Upper lobe of left lung (tissue), 6 donors: ENCODE measurements at regions not wholly inside any gene's neighbourhood (a gene's known extent, or its start where the extent isn't known, plus 50 kb on each side); places are given as distances from the start of the nearest gene placed in this dataset.

Experiments
- ATAC-seq, 2 donors: fragments of 200-7000 bp; cut with Tn5 transposase; one replicate each; pipeline ENCODE4 v1.9.1; 2022; ENCODE audit warnings: mild to moderate bottlenecking in 2 of 2, moderate library complexity in 2 of 2; ENCODE audit not compliant: low FRiP score in 2 of 2
- DNase-seq, 2 donors: peaks; one replicate each; pipeline ENCODE4 v3.0.0-alpha.2; 2019 to 2020
- H3K27ac ChIP-seq, 4 donors: fragments of 200-600 bp; sonication (generic); one replicate each; pipeline ENCODE4 v1.5.1; 2016 to 2019
- H3K27me3 ChIP-seq, 4 donors: fragments of 200-600 bp; sonication (generic); one replicate each; pipeline ENCODE4 v1.5.1; 2017 to 2019
- H3K36me3 ChIP-seq, 4 donors: fragments of 200-600 bp; sonication (generic); one replicate each; pipeline ENCODE4 v1.5.1; 2016 to 2019
- H3K4me1 ChIP-seq, 4 donors: fragments of 200-600 bp; sonication (generic); one replicate each; pipeline ENCODE4 v1.5.1; 2018 to 2019
- H3K4me3 ChIP-seq, 4 donors: fragments of 200-600 bp; sonication (generic); one replicate each; pipeline ENCODE4 v1.5.1; 2017 to 2019; ENCODE audit warnings: mild to moderate bottlenecking in 2 of 4, moderate library complexity in 1 of 4
- H3K9me3 ChIP-seq, 4 donors: fragments of 200-600 bp; sonication (generic); one replicate each; pipeline ENCODE4 v1.5.1; 2018 to 2019
- EP300 ChIP-seq, 4 donors: sonication (generic); formaldehyde crosslinking; IDR thresholded peaks; one replicate each; pipeline ENCODE4 v1.5.1; 2017; ENCODE audit warnings: antibody characterized with exemption in 4 of 4, control low read depth in 2 of 4
- POLR2A ChIP-seq, 4 donors: fragments of 450-650 bp; IDR thresholded peaks; one replicate each; pipeline ENCODE4 v1.5.1; 2016 to 2017; ENCODE audit warnings: antibody characterized with exemption in 4 of 4, mild to moderate bottlenecking in 2 of 4
- POLR2AphosphoS5 ChIP-seq, 2 donors: sonication (generic); formaldehyde crosslinking; IDR thresholded peaks; one replicate each; pipeline ENCODE4 v1.5.1; 2017; ENCODE audit warnings: antibody characterized with exemption in 2 of 2
- WGBS, 2 donors: methylation state at CpG; one replicate each; pipeline ENCODE4 v1.1.5; 2017 to 2018; 5-methylcytosine and 5-hydroxymethylcytosine counted together
- TF ChIP-seq, protein P1 (sequence below), 6 experiments: fragments of 450-650 bp in 4 of 6; fragments of 200-600 bp in 2 of 6; sonication (generic) in 2 of 6; IDR thresholded peaks; one replicate each; pipeline ENCODE4 v1.5.1; 2016 to 2019; ENCODE audit warnings: antibody characterized with exemption in 6 of 6
- donor health status: DM: no; HTN: no; CAD: no; lungs with moderate emphysema.
- donor health status: DM: no; HTN: yes; CAD: no; lungs with severe emphysema.

GRCh38 chr5:40409601-40410000, 270.1 kb upstream of the PTGER4 start:
- peak in 1 of 2 donors; percentile 58 for ATAC-seq
- peaks cover 21 to 43% (median 29%) of the 10 kb centered on the region in 4 donors for H3K4me1 ChIP-seq

DNA sequence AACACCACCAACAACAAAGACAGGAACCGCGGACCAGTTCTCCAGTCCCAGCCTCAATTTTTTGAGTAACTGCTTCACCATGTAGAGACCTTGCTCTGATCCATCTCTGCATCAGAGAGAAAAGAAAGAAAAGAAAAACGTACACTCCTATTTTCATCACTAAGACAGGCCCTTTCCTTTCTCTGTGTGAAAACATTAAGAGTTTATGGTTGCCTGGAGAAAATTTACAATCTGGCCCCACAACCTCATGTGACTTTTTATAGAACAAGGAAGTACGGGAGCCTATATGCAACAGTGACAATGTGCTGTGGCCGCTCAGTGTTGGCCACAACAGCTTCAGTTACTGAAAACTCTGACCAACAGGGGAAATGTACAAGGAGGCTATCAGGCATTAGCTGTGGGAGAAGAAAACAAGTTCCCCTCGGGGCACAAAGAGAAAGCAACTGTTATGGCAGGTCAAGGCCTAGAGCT, 272.9 kb upstream of the PTGER4 start:
- WGBS, 2 donors = 54 to 65% methylated on average over 6 of the region's 6 CpGs
- Histone ChIP-seq H3K36me3 (no peaks in the 10 kb centered on the region), H3K4me3 (no peak overlapping the region), H3K4me1 (peaks cover 21 to 45% (median 33%) of the 10 kb centered on the region in 4 donors), H3K27ac (peak overlapping the region; percentile 71 to 79 (median 76)), H3K9me3 (no peaks in the 10 kb centered on the region), H3K27me3 (no peaks in the 10 kb centered on the region)
- ATAC-seq (peak; percentile 27 to 68), DNase-seq (peak in 1 of 2 donors; percentile 31)
- TF ChIP-seq POLR2A (IDR thresholded peaks at IDR 0.05) (no peak), EP300 (IDR thresholded peaks at IDR 0.05) (no peak), POLR2AphosphoS5 (IDR thresholded peaks at IDR 0.05) (peak in 1 of 2 donors; percentile 28)

More at GRCh38 chr5:40409601-40410000, 270.1 kb upstream of the PTGER4 start:
- Histone ChIP-seq H3K9me3 (no peaks in the 10 kb centered on the region), H3K27me3 (no peaks in the 10 kb centered on the region), H3K36me3 (no peaks in the 10 kb centered on the region), H3K4me3 (no peak overlapping the region), H3K27ac (peak overlapping the region; percentile 56 to 74 (median 68))
- TF ChIP-seq POLR2AphosphoS5 (IDR thresholded peaks at IDR 0.05) = peak; percentile 23 to 46
- TF ChIP-seq, protein P1, sequence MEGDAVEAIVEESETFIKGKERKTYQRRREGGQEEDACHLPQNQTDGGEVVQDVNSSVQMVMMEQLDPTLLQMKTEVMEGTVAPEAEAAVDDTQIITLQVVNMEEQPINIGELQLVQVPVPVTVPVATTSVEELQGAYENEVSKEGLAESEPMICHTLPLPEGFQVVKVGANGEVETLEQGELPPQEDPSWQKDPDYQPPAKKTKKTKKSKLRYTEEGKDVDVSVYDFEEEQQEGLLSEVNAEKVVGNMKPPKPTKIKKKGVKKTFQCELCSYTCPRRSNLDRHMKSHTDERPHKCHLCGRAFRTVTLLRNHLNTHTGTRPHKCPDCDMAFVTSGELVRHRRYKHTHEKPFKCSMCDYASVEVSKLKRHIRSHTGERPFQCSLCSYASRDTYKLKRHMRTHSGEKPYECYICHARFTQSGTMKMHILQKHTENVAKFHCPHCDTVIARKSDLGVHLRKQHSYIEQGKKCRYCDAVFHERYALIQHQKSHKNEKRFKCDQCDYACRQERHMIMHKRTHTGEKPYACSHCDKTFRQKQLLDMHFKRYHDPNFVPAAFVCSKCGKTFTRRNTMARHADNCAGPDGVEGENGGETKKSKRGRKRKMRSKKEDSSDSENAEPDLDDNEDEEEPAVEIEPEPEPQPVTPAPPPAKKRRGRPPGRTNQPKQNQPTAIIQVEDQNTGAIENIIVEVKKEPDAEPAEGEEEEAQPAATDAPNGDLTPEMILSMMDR (IDR thresholded peaks at IDR 0.05) = no peak
- peak in 1 of 2 donors; percentile 69 for DNase-seq
- WGBS, 2 donors = 37 to 44% methylated on average over 4 of the region's 4 CpGs

GRCh38 chr5:40405996-40406740, 273.5 kb upstream of the PTGER4 start:
- no peaks in the 10 kb centered on the region for H3K9me3 ChIP-seq
- peak overlapping the region; percentile 71 to 79 (median 76) for H3K27ac ChIP-seq
- no peak for ATAC-seq

DNA sequence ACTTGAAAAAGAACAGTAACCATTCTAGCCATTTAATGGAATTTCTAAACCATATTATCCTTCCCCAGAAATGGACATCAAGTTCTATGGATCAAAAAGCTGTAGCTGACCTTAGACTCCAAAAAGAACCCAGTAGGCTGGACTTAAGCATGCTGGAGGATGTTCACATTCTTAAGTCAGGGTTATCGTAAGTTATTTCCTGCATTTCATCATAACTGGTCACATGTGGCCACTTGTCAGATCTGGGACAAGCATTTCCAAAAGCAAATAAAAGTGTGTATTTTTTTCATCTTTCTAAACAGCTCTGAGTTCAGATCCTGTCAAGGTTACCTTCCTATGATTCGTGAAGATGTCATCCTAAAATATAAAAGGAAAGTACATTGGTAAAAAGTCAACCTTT, 274.5 kb upstream of the PTGER4 start:
- peak overlapping the region; percentile 71 to 79 (median 76) for H3K27ac ChIP-seq
- DNase-seq = peak in 1 of 2 donors; percentile 37
- WGBS, 2 donors = 27 to 46% methylated on average over 2 of the region's 2 CpGs

More at GRCh38 chr5:40405996-40406740, 273.5 kb upstream of the PTGER4 start:
- 60 to 65% methylated on average over 5 of the region's 5 CpGs for WGBS, 2 donors
- no peak for DNase-seq
- no peak for TF ChIP-seq POLR2AphosphoS5 (IDR thresholded peaks at IDR 0.05)
- no peak for TF ChIP-seq EP300 (IDR thresholded peaks at IDR 0.05)
- TF ChIP-seq, protein P1 (IDR thresholded peaks at IDR 0.05) = no peak
- no peak for TF ChIP-seq POLR2A (IDR thresholded peaks at IDR 0.05)
- Histone ChIP-seq H3K4me1 (peaks cover 19 to 43% (median 29%) of the 10 kb centered on the region in 4 donors), H3K4me3 (no peak overlapping the region), H3K36me3 (no peaks in the 10 kb centered on the region), H3K27me3 (no peaks in the 10 kb centered on the region)

GRCh38 chr5:40404613-40405012, 275.1 kb upstream of the PTGER4 start:
- Histone ChIP-seq H3K9me3 (no peaks in the 10 kb centered on the region), H3K27me3 (no peaks in the 10 kb centered on the region), H3K27ac (peak overlapping the region in 3 of 4 donors; percentile 75 to 79 (median 77)), H3K4me3 (no peak overlapping the region), H3K4me1 (peaks cover 11 to 29% (median 19%) of the 10 kb centered on the region in 4 donors), H3K36me3 (no peaks in the 10 kb centered on the region)
- no peak for TF ChIP-seq POLR2A (IDR thresholded peaks at IDR 0.05)
- no peak for TF ChIP-seq POLR2AphosphoS5 (IDR thresholded peaks at IDR 0.05)
- no peak for TF ChIP-seq EP300 (IDR thresholded peaks at IDR 0.05)
- TF ChIP-seq, protein P1 (IDR thresholded peaks at IDR 0.05) = no peak
- peak in 1 of 2 donors; percentile 36 for ATAC-seq
- DNase-seq = no peak

More for the DNA sequence above, 274.5 kb upstream of the PTGER4 start:
- H3K27me3 ChIP-seq = no peaks in the 10 kb centered on the region
- no peak overlapping the region for H3K4me3 ChIP-seq
- no peak for TF ChIP-seq POLR2A (IDR thresholded peaks at IDR 0.05)
- TF ChIP-seq, protein P1 (IDR thresholded peaks at IDR 0.05) = no peak
- peak in 1 of 2 donors; percentile 63 for TF ChIP-seq POLR2AphosphoS5 (IDR thresholded peaks at IDR 0.05)
- TF ChIP-seq EP300 (IDR thresholded peaks at IDR 0.05) = peak in 1 of 4 donors; percentile 44
- peak in 1 of 2 donors; percentile 58 for ATAC-seq
- no peaks in the 10 kb centered on the region for H3K36me3 ChIP-seq
- H3K4me1 ChIP-seq = peaks cover 15 to 33% (median 20%) of the 10 kb centered on the region in 4 donors
- H3K9me3 ChIP-seq = no peaks in the 10 kb centered on the region
